ENCODE measurements at regions not wholly inside any gene's neighbourhood (a gene's known extent, or its start where the extent isn't known, plus 50 kb on each side); places are given as distances from the start of the nearest gene placed in this dataset.

GRCh38 chr12:23140710-23141109, 515.7 kb downstream of the ETNK1 start:
- Mint-ChIP-seq H3K36me3 (ENCODE audit: insufficient read depth in 1 of 3, low read depth in 3 of 3) (peaks cover 11 to 42% (median 25%) of the 10 kb centered on the region in 3 experiments), H3K4me3 (no peak overlapping the region), H3K27me3 (ENCODE audit: low read depth) (0 out of 2 replicates have a peak, but pooled peaks cover 3% of the 10 kb centered on the region), H3K27ac (no peak overlapping the region), H3K4me1 (no peaks in the 10 kb centered on the region), H3K9me3 (peaks cover 26 to 27% of the 10 kb centered on the region in 2 experiments)
- no peak overlapping the region for H2AFZ ChIP-seq (ENCODE audit: low read length)
- no peaks in the 10 kb centered on the region for H4K20me1 ChIP-seq (ENCODE audit: control insufficient read depth, insufficient read depth, insufficient read length)
- no peak overlapping the region for H2BK12ac ChIP-seq (ENCODE audit: insufficient read length, low read depth, low read length)
- no peak overlapping the region for H4K5ac ChIP-seq (ENCODE audit: insufficient read length, low read depth, low read length)
- TF ChIP-seq, protein P1, sequence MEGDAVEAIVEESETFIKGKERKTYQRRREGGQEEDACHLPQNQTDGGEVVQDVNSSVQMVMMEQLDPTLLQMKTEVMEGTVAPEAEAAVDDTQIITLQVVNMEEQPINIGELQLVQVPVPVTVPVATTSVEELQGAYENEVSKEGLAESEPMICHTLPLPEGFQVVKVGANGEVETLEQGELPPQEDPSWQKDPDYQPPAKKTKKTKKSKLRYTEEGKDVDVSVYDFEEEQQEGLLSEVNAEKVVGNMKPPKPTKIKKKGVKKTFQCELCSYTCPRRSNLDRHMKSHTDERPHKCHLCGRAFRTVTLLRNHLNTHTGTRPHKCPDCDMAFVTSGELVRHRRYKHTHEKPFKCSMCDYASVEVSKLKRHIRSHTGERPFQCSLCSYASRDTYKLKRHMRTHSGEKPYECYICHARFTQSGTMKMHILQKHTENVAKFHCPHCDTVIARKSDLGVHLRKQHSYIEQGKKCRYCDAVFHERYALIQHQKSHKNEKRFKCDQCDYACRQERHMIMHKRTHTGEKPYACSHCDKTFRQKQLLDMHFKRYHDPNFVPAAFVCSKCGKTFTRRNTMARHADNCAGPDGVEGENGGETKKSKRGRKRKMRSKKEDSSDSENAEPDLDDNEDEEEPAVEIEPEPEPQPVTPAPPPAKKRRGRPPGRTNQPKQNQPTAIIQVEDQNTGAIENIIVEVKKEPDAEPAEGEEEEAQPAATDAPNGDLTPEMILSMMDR (conservative IDR thresholded peaks at IDR 0.05) = no peak
- H2BK120ac ChIP-seq (ENCODE audit: low read depth, low read length, poor library complexity, severe bottlenecking) = no peak overlapping the region
- no peak overlapping the region for H2AK5ac ChIP-seq (ENCODE audit: insufficient read length, low read length)
- no peaks in the 10 kb centered on the region for H3K79me1 ChIP-seq (ENCODE audit: insufficient read depth, low read depth, low read length, poor library complexity, severe bottlenecking)
- H3K27me3 ChIP-seq (ENCODE audit: insufficient read depth, low read length) = no peaks in the 10 kb centered on the region
- DNase-seq = no peak
- H3K79me2 ChIP-seq (ENCODE audit: insufficient read depth, low read length) = no peaks in the 10 kb centered on the region
- H4K91ac ChIP-seq (ENCODE audit: insufficient read length, low read depth, low read length) = no peak overlapping the region
- H2BK5ac ChIP-seq (ENCODE audit: insufficient read length, low read length) = no peak overlapping the region
- no peak overlapping the region for H3K4me2 ChIP-seq (ENCODE audit: insufficient read depth, insufficient read length, low read length)
- H3K4ac ChIP-seq (ENCODE audit: low read depth, low read length) = no peak overlapping the region
- H4K8ac ChIP-seq (replicated peaks; ENCODE audit: insufficient read length, low read depth, low read length) = no peak overlapping the region
- H3K23me2 ChIP-seq (ENCODE audit: insufficient read length, low read depth, low read length, poor library complexity, severe bottlenecking) = no peaks in the 10 kb centered on the region
- H3K18ac ChIP-seq (ENCODE audit: insufficient read length, low read depth, low read length) = no peak overlapping the region
- H3T11ph ChIP-seq (ENCODE audit: low read length) = no peak overlapping the region
- no peak overlapping the region for H3K14ac ChIP-seq (ENCODE audit: insufficient read depth, low read length)
- H3K27ac ChIP-seq (ENCODE audit: insufficient read length, low read depth, low read length) = no peak overlapping the region
- H2BK20ac ChIP-seq (ENCODE audit: low read depth, low read length, poor library complexity, severe bottlenecking) = no peak overlapping the region
- H3K23ac ChIP-seq (ENCODE audit: insufficient read length, low read depth, low read length) = no peak overlapping the region
- peaks cover 15% of the 10 kb centered on the region for H3K9me3 ChIP-seq (ENCODE audit: control insufficient read depth, low read depth, low read length)
- H3K9ac ChIP-seq (ENCODE audit: extremely low read depth, insufficient read length, low read length) = no peak overlapping the region
- H3K4me1 ChIP-seq (ENCODE audit: insufficient read depth, low read length) = no peaks in the 10 kb centered on the region
- no peak overlapping the region for H2BK15ac ChIP-seq (ENCODE audit: low read depth, low read length)
- H3K56ac ChIP-seq (ENCODE audit: insufficient read length, low read depth, low read length) = no peak overlapping the region
